Neuronal stem cell (in vitro differentiated cells): ENCODE measurements at regions not wholly inside any gene's neighbourhood (a gene's known extent, or its start where the extent isn't known, plus 50 kb on each side); places are given as distances from the start of the nearest gene placed in this dataset.

Source experiments
- DNase-seq: peaks from one replicate; pipeline ENCODE4 v3.0.0-alpha.2; 2013; ENCODE audit warnings: low spot score
- H2AFZ ChIP-seq: one replicate; pipeline ENCODE4 v1.6.1; 2013; ENCODE audit warnings: mild to moderate bottlenecking, low read length, inconsistent platforms
- H2AK5ac ChIP-seq: 2 replicates; pipeline ENCODE4 v1.6.1; 2013; ENCODE audit warnings: low read depth, mild to moderate bottlenecking, inconsistent platforms, low read length, moderate library complexity, mixed read lengths
- H2BK120ac ChIP-seq: 2 replicates; pipeline ENCODE4 v1.6.1; 2013; ENCODE audit warnings: low read depth, mild to moderate bottlenecking, inconsistent platforms, low read length, moderate library complexity, mixed read lengths
- H2BK12ac ChIP-seq: one replicate; pipeline ENCODE4 v1.6.1; 2013; ENCODE audit warnings: low read length, inconsistent platforms
- H2BK15ac ChIP-seq: 2 replicates; pipeline ENCODE4 v1.6.1; 2013; ENCODE audit warnings: mild to moderate bottlenecking, low read length, inconsistent platforms, mixed read lengths
- H2BK5ac ChIP-seq: one replicate; pipeline ENCODE4 v1.6.1; 2013; ENCODE audit warnings: inconsistent platforms, mild to moderate bottlenecking, low read length, moderate library complexity
- H3K14ac ChIP-seq: one replicate; pipeline ENCODE4 v1.6.1; 2013; ENCODE audit warnings: low read length, inconsistent platforms
- H3K18ac ChIP-seq: 2 replicates; pipeline ENCODE4 v1.6.1; 2013; ENCODE audit warnings: low read length, inconsistent platforms
- H3K23ac ChIP-seq: 2 replicates; pipeline ENCODE4 v1.6.1; 2013; ENCODE audit warnings: low read depth, mild to moderate bottlenecking, mixed read lengths, low read length, inconsistent platforms; ENCODE audit not compliant: poor library complexity
- H3K27ac ChIP-seq: replicated peaks from 3 replicates; pipeline ENCODE4 v1.5.1; 2013; ENCODE audit warnings: low read length, inconsistent platforms
- H3K27me3 ChIP-seq, 3 experiments: 2 replicates each; pipeline ENCODE4 v1.6.1; 2013; ENCODE audit warnings: low read length in 3 of 3, mild to moderate bottlenecking in 2 of 3, inconsistent platforms in 1 of 3, low read depth in 1 of 3, mixed read lengths in 1 of 3, moderate library complexity in 1 of 3; ENCODE audit not compliant: control insufficient read depth in 3 of 3, insufficient read depth in 3 of 3
- H3K36me3 ChIP-seq, 2 donors: replicated peaks in 1 of 2; 2 replicates each; pipeline ENCODE4 v1.6.1; 2013; ENCODE audit warnings: low read length in 2 of 2; ENCODE audit not compliant: control insufficient read depth in 2 of 2, insufficient read depth in 2 of 2
- H3K4ac ChIP-seq: 2 replicates; pipeline ENCODE4 v1.6.1; 2013; ENCODE audit warnings: inconsistent platforms, mild to moderate bottlenecking, low read length, moderate library complexity
- H3K4me1 ChIP-seq, 2 donors: 1 replicate in 1 of 2; 2 replicates in 1 of 2; pipeline ENCODE4 v1.6.1; 2013; ENCODE audit warnings: low read length in 2 of 2, low read depth in 1 of 2; ENCODE audit not compliant: control insufficient read depth in 2 of 2, insufficient read depth in 1 of 2
- H3K4me2 ChIP-seq: one replicate; pipeline ENCODE4 v1.6.1; 2013; ENCODE audit warnings: mild to moderate bottlenecking, low read length, inconsistent platforms; ENCODE audit not compliant: insufficient read depth, poor library complexity, severe bottlenecking
- H3K4me3 ChIP-seq, 2 donors: 2 replicates each; pipeline ENCODE4 v1.5.1; 2013; ENCODE audit warnings: low read length in 2 of 2, mild to moderate bottlenecking in 2 of 2, inconsistent platforms in 1 of 2, moderate library complexity in 1 of 2
- H3K79me1 ChIP-seq: one replicate; pipeline ENCODE4 v1.6.1; 2013; ENCODE audit warnings: low read depth, mild to moderate bottlenecking, inconsistent platforms, low read length, moderate library complexity
- H3K9ac ChIP-seq: one replicate; pipeline ENCODE4 v1.6.1; 2013; ENCODE audit warnings: mild to moderate bottlenecking, low read depth, low read length, inconsistent platforms; ENCODE audit not compliant: poor library complexity
- H3K9me3 ChIP-seq, 2 donors: replicated peaks in 1 of 2; 2 replicates each; pipeline versions ENCODE3 to v1.6.1; 2013; ENCODE audit warnings: low read length in 2 of 2, mild to moderate bottlenecking in 2 of 2, inconsistent platforms in 1 of 2, low read depth in 1 of 2, mixed read lengths in 1 of 2, moderate library complexity in 1 of 2; ENCODE audit not compliant: control insufficient read depth in 2 of 2, insufficient read depth in 1 of 2
- H4K8ac ChIP-seq: one replicate; pipeline ENCODE4 v1.6.1; 2013; ENCODE audit warnings: low read depth, mild to moderate bottlenecking, inconsistent platforms, low read length, moderate library complexity
- H4K91ac ChIP-seq: one replicate; pipeline ENCODE4 v1.6.1; 2013; ENCODE audit warnings: low read length, low read depth, mild to moderate bottlenecking, inconsistent platforms; ENCODE audit not compliant: poor library complexity
- WGBS, 2 donors: extraction: QIAGEN DNeasy Blood & Tissue Kit; methylation state at CpG; one replicate each; pipeline ENCODE4 v1.1.7; 2013; ENCODE audit warnings: missing lambda C conversion rate in 2 of 2, mixed read lengths in 1 of 2; ENCODE audit not compliant: insufficient read length in 2 of 2, insufficient replicate concordance in 1 of 2; ENCODE audit errors: extremely low coverage in 2 of 2; 5-methylcytosine and 5-hydroxymethylcytosine counted together

DNA sequence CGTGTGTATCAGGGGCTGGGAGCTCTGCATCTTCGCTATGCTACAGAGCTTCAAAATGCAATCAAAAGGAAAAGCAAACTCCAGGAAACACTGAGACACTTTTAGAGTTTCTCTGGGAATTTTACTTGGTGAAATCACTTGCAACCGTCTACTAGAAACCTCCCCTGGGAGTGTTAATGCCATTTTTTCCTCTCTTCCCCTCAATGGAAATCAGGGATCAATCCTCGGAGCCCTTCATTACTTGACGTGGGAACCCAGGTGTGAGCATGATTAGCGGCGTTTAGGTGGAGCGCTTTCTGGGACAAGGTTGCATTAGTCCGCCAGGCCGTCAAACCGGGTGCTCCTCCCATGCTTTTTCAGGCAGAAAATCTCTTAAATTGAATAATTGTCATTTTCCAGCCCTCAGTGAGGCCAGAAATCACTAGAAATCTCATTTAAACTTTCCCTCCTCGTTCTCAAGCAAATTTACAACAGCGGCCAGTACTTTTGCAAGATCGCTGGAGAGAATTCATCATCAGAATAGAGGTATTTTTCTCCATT lies 191.3 kb downstream of the IRX1 start:
- Histone ChIP-seq H4K91ac (no peak overlapping the region), H3K27me3 (peaks cover 0 to 2% (median 0%) of the 10 kb centered on the region in 3 experiments), H3K79me1 (no peaks in the 10 kb centered on the region), H3K27ac (no peak overlapping the region), H2BK120ac (no peak overlapping the region), H3K4me2 (no peak overlapping the region), H3K14ac (no peak overlapping the region), H2AK5ac (no peak overlapping the region), H3K23ac (no peak overlapping the region), H3K9ac (no peak overlapping the region), H4K8ac (no peak overlapping the region), H3K18ac (no peak overlapping the region), H3K4me1 (peaks cover 9 to 10% of the 10 kb centered on the region in 2 donors), H2BK5ac (no peak overlapping the region), H3K4me3 (no peak overlapping the region), H2BK15ac (no peak overlapping the region), H3K9me3 (no peaks in the 10 kb centered on the region), H3K36me3 (no peaks in the 10 kb centered on the region), H2BK12ac (no peak overlapping the region), H2AFZ (no peak overlapping the region), H3K4ac (no peak overlapping the region)
- WGBS, 2 donors: no CpG with 5 or more reads among the region's 14 CpGs
- no peak for DNase-seq

DNA sequence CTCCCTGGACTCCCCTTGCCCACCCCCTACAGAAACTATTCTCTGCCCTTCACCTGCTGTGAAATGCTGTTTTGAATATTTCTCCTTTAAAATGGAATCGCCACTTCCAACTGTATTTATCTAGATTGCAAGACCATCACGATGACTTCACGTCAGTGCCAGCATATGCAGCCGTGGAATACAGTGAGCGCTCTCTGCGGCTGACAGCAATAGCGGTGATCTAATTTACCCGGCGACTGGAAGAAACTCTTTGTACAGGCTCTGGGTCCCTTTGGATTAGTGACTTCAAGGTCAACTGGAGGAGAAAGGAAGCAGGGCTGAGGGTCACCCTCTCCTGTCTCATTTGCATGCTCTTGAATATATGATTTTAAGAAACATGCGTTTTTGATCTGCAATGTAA lies 192.0 kb downstream of the IRX1 start:
- no peak for DNase-seq
- H3K18ac ChIP-seq: no peak overlapping the region
- no peak overlapping the region for H4K91ac ChIP-seq
- no CpG with 5 or more reads among the region's 10 CpGs for WGBS, 2 donors
- no peak overlapping the region for H4K8ac ChIP-seq
- H3K14ac ChIP-seq: no peak overlapping the region
- no peak overlapping the region for H3K4me3 ChIP-seq
- no peak overlapping the region for H2BK120ac ChIP-seq
- no peak overlapping the region for H3K9ac ChIP-seq
- no peak overlapping the region for H3K4ac ChIP-seq
- no peak overlapping the region for H2BK12ac ChIP-seq
- no peaks in the 10 kb centered on the region for H3K36me3 ChIP-seq
- no peaks in the 10 kb centered on the region for H3K9me3 ChIP-seq
- H3K4me2 ChIP-seq: no peak overlapping the region
- H3K27ac ChIP-seq: no peak overlapping the region
- no peak overlapping the region for H2BK15ac ChIP-seq
- no peak overlapping the region for H3K23ac ChIP-seq
- H2AK5ac ChIP-seq: no peak overlapping the region
- H2AFZ ChIP-seq: no peak overlapping the region
- no peak overlapping the region for H2BK5ac ChIP-seq
- H3K79me1 ChIP-seq: no peaks in the 10 kb centered on the region
- H3K4me1 ChIP-seq: peaks cover 10 to 15% of the 10 kb centered on the region in 2 donors
- H3K27me3 ChIP-seq: peaks cover 0 to 2% (median 0%) of the 10 kb centered on the region in 3 experiments

DNA sequence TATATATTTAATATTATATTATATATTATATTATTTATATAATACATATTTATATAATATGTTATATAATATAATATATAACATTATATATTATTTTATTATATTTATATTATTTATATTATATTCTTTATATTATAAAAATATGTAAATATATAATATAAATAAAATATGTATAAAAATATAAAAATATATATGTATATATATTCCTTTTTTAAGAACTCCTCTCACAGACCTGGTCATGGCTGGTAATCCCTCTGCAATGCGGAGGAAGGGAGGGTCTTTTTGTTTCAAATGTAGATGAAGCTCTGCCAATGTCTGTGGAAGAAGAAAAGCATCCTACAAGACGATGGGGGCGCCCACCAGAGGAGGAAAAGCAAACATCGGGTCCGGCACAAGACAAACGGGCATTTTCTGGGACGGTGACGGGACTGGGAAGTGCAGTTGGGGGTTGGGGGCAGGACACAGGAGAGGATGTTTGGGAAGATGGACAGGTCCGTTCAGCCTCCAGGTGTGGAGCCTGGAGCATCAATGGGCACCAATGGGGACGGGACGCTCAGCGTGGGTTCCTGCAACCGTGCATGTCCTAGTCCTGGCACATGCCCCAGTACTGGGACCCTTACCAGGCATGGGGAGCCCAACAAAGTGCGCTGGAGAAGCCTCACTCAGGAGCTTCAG lies 194.0 kb downstream of the IRX1 start:
- no peak overlapping the region for H3K18ac ChIP-seq
- no peaks in the 10 kb centered on the region for H3K79me1 ChIP-seq
- peak overlapping the region; percentile 41 for H2BK15ac ChIP-seq
- no peak overlapping the region for H4K8ac ChIP-seq
- peaks cover 0 to under 1% of the 10 kb centered on the region in 2 donors for H3K9me3 ChIP-seq
- no peak overlapping the region for H2BK5ac ChIP-seq
- no CpG with 5 or more reads among the region's 14 CpGs for WGBS, 2 donors
- no peak for DNase-seq
- peak overlapping the region in 1 of 2 donors; percentile 53 for H3K4me3 ChIP-seq
- H2BK120ac ChIP-seq: no peak overlapping the region
- no peak overlapping the region for H3K23ac ChIP-seq
- H3K27ac ChIP-seq: no peak overlapping the region
- no peak overlapping the region for H3K14ac ChIP-seq
- no peak overlapping the region for H2BK12ac ChIP-seq
- H3K4ac ChIP-seq: no peak overlapping the region
- H3K27me3 ChIP-seq: peaks cover 0 to 2% (median 0%) of the 10 kb centered on the region in 3 experiments
- no peak overlapping the region for H3K9ac ChIP-seq
- H3K4me2 ChIP-seq: no peak overlapping the region
- peaks cover 11 to 22% of the 10 kb centered on the region in 2 donors for H3K4me1 ChIP-seq
- no peak overlapping the region for H4K91ac ChIP-seq
- H3K36me3 ChIP-seq: no peaks in the 10 kb centered on the region
- peak overlapping the region; percentile 3 for H2AK5ac ChIP-seq
- no peak overlapping the region for H2AFZ ChIP-seq

DNA sequence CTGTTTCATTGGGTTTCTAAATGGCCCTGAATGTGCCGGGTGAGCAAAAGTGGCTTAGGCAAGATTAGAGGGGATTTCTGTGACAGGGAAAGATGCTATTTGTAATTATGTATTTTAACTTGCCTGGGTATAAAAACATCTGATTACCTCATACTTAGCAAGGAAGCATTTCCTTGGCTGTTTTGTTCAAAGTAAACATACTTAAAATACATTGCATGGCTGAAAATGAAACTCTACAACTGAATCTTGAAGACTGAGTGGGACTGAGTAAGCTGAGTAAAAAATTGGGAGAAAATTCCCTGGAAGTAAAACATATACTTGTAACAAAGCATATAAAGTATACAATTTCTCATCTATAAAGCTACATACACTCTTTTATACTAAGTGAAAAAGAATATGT lies 197.5 kb downstream of the IRX1 start:
- Histone ChIP-seq H2AFZ (no peak overlapping the region), H4K91ac (no peak overlapping the region), H2BK15ac (no peak overlapping the region), H3K27me3 (no peaks in the 10 kb centered on the region), H3K23ac (no peak overlapping the region), H2AK5ac (no peak overlapping the region), H3K36me3 (no peaks in the 10 kb centered on the region), H3K9ac (no peak overlapping the region), H3K27ac (no peak overlapping the region), H3K18ac (no peak overlapping the region), H3K14ac (no peak overlapping the region), H4K8ac (no peak overlapping the region), H2BK12ac (no peak overlapping the region), H2BK5ac (no peak overlapping the region), H3K4ac (no peak overlapping the region), H3K4me2 (no peak overlapping the region), H2BK120ac (no peak overlapping the region), H3K4me1 (peaks cover 8 to 17% of the 10 kb centered on the region in 2 donors), H3K4me3 (no peak overlapping the region), H3K9me3 (peaks cover 0 to 2% of the 10 kb centered on the region in 2 donors), H3K79me1 (no peaks in the 10 kb centered on the region)
- no CpG with 5 or more reads among the region's 1 CpG for WGBS, 2 donors
- no peak for DNase-seq
